Upper lobe of left lung (tissue), 4 donors: ENCODE measurements at regions not wholly inside any gene's neighbourhood (a gene's known extent, or its start where the extent isn't known, plus 50 kb on each side); places are given as distances from the start of the nearest gene placed in this dataset.

Source experiments
- CTCF ChIP-seq, 6 experiments: fragments of 450-650 bp in 4 of 6; fragments of 200-600 bp in 2 of 6; sonication (generic) in 2 of 6; IDR thresholded peaks; one replicate each; pipeline ENCODE4 v1.5.1; 2016 to 2019; ENCODE audit warnings: antibody characterized with exemption in 6 of 6
- POLR2A ChIP-seq, 4 donors: fragments of 450-650 bp; IDR thresholded peaks; one replicate each; pipeline ENCODE4 v1.5.1; 2016 to 2017; ENCODE audit warnings: antibody characterized with exemption in 4 of 4, mild to moderate bottlenecking in 2 of 4

GRCh38 chr5:100043475-100043874 is 491.7 kb upstream of the FAM174A start:
- no peak for TF ChIP-seq CTCF (IDR thresholded peaks at IDR 0.05)
- no peak for TF ChIP-seq POLR2A (IDR thresholded peaks at IDR 0.05)
